NCI-H1105 (cell line): ENCODE measurements at regions not wholly inside any gene's neighbourhood (a gene's known extent, or its start where the extent isn't known, plus 50 kb on each side); places are given as distances from the start of the nearest gene placed in this dataset.
"Not testable (repeated sequence)": the region's sequence is repeated elsewhere in the genome, so short reads cannot be mapped to it uniquely, and the experiment has no call there.

Source experiments
- DNase-seq: peaks from one replicate; lab custom pipeline; 2025; lab: John Stamatoyannopoulos, UW

GRCh38 chr7:3162798-3163197 lies 119.1 kb upstream of the CARD11 start:
- DNase-seq, result not testable (repeated sequence)

GRCh38 chr7:3164380-3164792 lies 120.7 kb upstream of the CARD11 start:
- DNase-seq, result no peak

GRCh38 chr7:3165681-3166580 lies 122.3 kb upstream of the CARD11 start:
- DNase-seq, result no peak

- no peak for DNase-seq
Observed at GRCh38 chr7:3167551-3167950, 123.9 kb upstream of the CARD11 start.

GRCh38 chr7:3168370-3168769 lies 124.7 kb upstream of the CARD11 start:
- DNase-seq, result no peak

GRCh38 chr7:3168869-3169268 lies 125.2 kb upstream of the CARD11 start:
- DNase-seq, result no peak

GRCh38 chr7:3172768-3173280 lies 128.2 kb upstream of the SDK1 start:
- no peak for DNase-seq

GRCh38 chr7:3174515-3175284 lies 126.4 kb upstream of the SDK1 start:
- no peak for DNase-seq

GRCh38 chr7:3175285-3175902 lies 125.7 kb upstream of the SDK1 start:
- no peak for DNase-seq

- no peak for DNase-seq
Observed at GRCh38 chr7:3176112-3177000, 124.7 kb upstream of the SDK1 start.

- no peak for DNase-seq
Observed at GRCh38 chr7:3177271-3177670, 123.8 kb upstream of the SDK1 start.

- DNase-seq, result no peak
Observed at GRCh38 chr7:3179456-3179855, 121.6 kb upstream of the SDK1 start.

GRCh38 chr7:3180604-3181003 lies 120.4 kb upstream of the SDK1 start:
- no peak for DNase-seq

- not testable (repeated sequence) for DNase-seq
Observed at GRCh38 chr7:3182055-3182454, 119.0 kb upstream of the SDK1 start.

- DNase-seq, result no peak
Observed at GRCh38 chr7:3187444-3188040, 113.5 kb upstream of the SDK1 start.

GRCh38 chr7:3188946-3189345 lies 112.1 kb upstream of the SDK1 start:
- DNase-seq, result no peak

GRCh38 chr7:3191548-3191947 lies 109.5 kb upstream of the SDK1 start:
- DNase-seq, result no peak

- DNase-seq, result no peak
Observed at GRCh38 chr7:3192669-3193068, 108.4 kb upstream of the SDK1 start.

GRCh38 chr7:3193379-3194120 lies 107.5 kb upstream of the SDK1 start:
- no peak for DNase-seq

GRCh38 chr7:3194501-3195141 lies 106.4 kb upstream of the SDK1 start:
- DNase-seq, result no peak
